HG03060 (cell line): ENCODE measurements at regions not wholly inside any gene's neighbourhood (a gene's known extent, or its start where the extent isn't known, plus 50 kb on each side); places are given as distances from the start of the nearest gene placed in this dataset.

Experiments
- ATAC-seq: cut with Tn5 transposase; IDR thresholded peaks from one replicate; pipeline ENCODE4 v1.9.1; 2021; ENCODE audit warnings: low read depth, moderate number of reproducible peaks; ENCODE audit not compliant: unreplicated experiment

GRCh38 chr3:194801461-194802432, 116.1 kb downstream of the FAM43A start:
- ATAC-seq: no peak

- no peak for ATAC-seq
Measured at GRCh38 chr3:194804796-194805195, 119.1 kb downstream of the FAM43A start.

GRCh38 chr3:194805546-194805945, 119.9 kb downstream of the FAM43A start:
- ATAC-seq: no peak

GRCh38 chr3:194806991-194807630, 121.4 kb downstream of the FAM43A start:
- ATAC-seq: no peak

- no peak for ATAC-seq
Measured at GRCh38 chr3:194808640-194809097, 123.0 kb downstream of the FAM43A start.

- ATAC-seq: no peak
Measured at GRCh38 chr3:194809382-194809781, 123.7 kb downstream of the FAM43A start.

GRCh38 chr3:194810076-194810475, 124.4 kb downstream of the FAM43A start:
- ATAC-seq: no peak

- no peak for ATAC-seq
Measured at GRCh38 chr3:194811118-194811517, 125.4 kb downstream of the FAM43A start.

GRCh38 chr3:194812176-194812575, 126.5 kb downstream of the FAM43A start:
- no peak for ATAC-seq

- ATAC-seq: no peak
Measured at GRCh38 chr3:194814878-194815357, 129.2 kb downstream of the FAM43A start.

GRCh38 chr3:194816748-194817591, 131.3 kb downstream of the FAM43A start:
- ATAC-seq: no peak

GRCh38 chr3:194817592-194817930, 131.9 kb downstream of the FAM43A start:
- ATAC-seq: no peak

- ATAC-seq: no peak
Measured at GRCh38 chr3:194817936-194818335, 132.3 kb downstream of the FAM43A start.

- no peak for ATAC-seq
Measured at GRCh38 chr3:194824100-194824499, 138.4 kb downstream of the FAM43A start.

- no peak for ATAC-seq
Measured at GRCh38 chr3:194824701-194825111, 139.0 kb downstream of the FAM43A start.

GRCh38 chr3:194826594-194826993, 140.9 kb downstream of the FAM43A start:
- ATAC-seq: no peak

- ATAC-seq: no peak
Measured at GRCh38 chr3:194827486-194827885, 141.8 kb downstream of the FAM43A start.

- no peak for ATAC-seq
Measured at GRCh38 chr3:194828116-194828515, 142.4 kb downstream of the FAM43A start.

- ATAC-seq: no peak
Measured at GRCh38 chr3:194828926-194829325, 143.2 kb downstream of the FAM43A start.

- no peak for ATAC-seq
Measured at GRCh38 chr3:194830401-194830800, 144.7 kb downstream of the FAM43A start.

- ATAC-seq: no peak
Measured at GRCh38 chr3:194830978-194831377, 145.3 kb downstream of the FAM43A start.
